NCI-H187 treated with DMSO at 0.1 percent for 48 hours (cell line): ENCODE measurements at regions not wholly inside any gene's neighbourhood (a gene's known extent, or its start where the extent isn't known, plus 50 kb on each side); places are given as distances from the start of the nearest gene placed in this dataset.

Source experiments
- DNase-seq: peaks from one replicate; lab custom pipeline; 2025; lab: John Stamatoyannopoulos, UW

DNA sequence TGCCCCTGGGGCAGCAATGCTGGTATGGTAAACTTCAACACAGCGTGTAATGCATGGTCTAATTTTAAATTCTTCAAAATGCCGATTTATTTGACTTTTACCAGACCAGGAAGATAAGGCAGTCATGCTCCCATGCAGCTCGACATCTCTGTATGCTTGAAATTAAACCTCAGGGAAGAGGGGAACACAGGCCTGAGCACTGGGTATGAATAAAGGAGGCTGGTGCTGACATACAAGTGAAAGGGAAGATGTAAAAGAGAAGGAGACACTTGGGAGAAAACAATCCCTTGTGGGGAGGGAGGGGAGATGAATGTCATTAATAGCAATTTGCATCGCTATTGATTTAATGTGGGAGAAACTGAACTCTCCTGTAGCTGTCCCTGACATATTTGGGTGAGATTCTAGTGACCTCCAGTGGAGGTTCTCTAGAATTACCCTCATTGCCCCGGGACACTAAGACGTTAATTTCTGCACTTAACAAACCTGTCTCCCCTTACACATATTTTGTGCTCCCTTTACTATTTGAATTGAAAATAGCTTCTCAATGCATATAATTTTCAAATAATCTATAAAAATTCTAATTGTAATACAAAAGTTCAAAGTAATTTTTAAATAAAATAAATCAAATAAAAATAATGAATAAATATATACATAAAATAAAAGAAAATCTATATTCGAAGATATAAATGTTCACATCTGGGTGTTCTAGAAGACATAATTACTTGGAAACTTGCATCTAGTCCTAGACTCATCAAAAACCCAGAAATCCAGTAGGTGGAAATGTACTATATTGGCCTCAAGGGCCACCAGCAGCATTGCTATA, 283.1 kb downstream of the LMX1A start:
- peak; percentile 84 for DNase-seq

DNA sequence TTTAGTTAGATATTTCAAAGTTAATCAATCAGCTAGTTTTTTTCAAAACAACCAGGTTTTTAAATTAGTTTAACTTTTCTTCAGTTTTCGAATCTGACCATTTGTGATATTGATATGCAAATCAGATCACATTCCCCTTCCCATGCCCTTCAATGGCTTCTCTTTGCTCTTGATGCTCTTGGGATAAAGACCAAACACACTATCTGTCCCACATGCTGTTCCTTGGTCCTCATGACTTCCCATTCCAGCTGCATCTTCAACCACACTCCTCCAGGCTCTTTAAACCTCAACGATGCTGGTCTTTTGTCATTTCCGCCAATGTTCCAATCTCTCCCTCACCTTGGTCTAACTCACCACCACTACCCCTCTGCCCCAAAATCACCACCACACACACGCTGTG, 285.8 kb downstream of the LMX1A start:
- DNase-seq, result no peak

DNA sequence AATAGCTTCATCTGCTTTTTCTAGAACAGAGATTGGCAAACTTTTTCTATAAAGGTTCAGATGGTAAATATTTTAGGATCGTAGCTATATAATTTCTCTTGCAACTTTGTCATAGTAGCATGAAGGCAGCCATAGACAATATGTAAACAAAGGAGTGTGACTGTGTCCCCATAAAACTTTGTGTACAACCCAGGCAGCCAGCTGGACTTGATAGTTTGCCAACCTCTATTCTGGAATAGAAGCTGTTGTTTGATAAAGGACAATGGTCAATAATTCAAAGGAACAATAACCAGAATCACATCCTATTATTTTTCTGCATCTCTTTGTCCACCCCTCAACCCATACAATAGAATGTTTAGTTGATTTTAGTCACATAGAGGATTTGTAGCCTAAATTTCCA, 286.7 kb downstream of the LMX1A start:
- DNase-seq, result no peak

DNA sequence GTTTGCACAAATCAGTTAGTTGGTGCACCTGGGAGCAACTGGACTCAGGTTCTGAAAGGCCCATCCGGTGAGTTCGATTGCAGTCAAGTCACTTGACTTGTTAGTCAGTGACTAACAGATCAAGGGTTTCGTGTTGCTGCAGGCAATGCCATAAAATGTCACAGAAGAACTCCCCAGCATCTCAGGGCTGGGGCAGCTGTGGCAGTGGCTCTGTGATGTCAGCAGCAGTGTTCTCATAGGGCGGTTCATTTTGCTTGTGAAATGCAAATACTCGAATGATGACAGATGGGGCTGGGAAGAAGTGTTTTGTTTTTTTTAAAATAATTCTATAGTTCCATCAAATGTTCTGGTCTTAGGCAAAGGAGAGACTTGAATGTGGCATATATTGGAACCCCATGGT, 287.8 kb downstream of the LMX1A start:
- no peak for DNase-seq

DNA sequence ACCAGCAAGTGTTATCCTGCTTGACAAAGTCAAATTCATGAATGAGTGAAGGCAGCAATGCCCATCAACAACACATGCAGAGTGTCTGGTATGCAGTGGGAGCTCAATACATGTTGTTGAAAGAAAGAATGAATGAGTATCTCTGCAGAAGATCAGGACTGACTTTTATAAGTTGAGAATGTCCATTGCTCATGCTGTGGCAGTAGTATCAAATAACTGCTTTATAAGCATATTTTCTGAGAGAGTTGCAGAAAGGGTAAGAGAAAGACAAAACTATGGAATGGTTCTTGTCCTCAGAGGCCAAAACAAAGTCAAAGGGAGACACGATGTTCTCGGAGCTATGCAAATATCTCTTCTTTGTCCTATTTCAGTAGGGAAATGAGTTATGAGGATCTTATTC, 288.7 kb downstream of the LMX1A start:
- no peak for DNase-seq

DNA sequence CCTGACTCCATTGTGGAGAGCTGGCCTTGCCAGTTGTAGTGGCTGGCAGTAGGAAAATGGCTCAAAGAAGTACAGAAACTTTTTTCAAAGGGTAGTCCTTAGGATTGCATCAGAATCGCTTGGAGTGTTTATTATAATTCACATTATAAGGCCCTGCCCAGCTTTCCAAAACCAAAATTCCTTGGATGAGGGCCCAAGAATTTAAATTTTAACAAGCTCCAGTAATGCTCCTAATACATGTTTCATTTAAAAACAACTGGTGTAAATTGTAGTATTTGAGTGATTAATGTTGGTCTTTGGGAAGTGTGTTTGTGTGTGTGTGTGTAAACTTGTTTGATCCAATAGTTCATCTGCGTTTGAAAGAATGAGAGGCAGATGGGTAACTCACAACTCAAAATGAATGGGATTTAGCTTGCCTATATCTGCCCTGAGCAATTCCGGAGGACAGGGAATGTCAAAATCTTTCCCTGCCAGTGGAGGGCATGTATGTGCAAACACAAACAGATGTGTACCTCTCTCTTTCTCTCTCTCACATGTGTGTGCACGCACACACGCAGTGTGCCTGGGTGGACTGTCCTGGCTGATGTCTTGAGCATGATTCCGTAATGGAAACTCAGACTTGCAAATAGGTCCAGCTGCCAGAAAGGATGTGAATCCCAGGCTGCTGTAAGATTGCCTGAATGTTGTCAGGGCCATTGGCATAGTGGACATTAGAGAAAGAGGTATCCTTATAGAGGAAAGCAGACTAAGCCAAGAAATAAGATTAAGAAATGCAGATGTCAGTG, 293.1 kb downstream of the LMX1A start:
- DNase-seq, result no peak

DNA sequence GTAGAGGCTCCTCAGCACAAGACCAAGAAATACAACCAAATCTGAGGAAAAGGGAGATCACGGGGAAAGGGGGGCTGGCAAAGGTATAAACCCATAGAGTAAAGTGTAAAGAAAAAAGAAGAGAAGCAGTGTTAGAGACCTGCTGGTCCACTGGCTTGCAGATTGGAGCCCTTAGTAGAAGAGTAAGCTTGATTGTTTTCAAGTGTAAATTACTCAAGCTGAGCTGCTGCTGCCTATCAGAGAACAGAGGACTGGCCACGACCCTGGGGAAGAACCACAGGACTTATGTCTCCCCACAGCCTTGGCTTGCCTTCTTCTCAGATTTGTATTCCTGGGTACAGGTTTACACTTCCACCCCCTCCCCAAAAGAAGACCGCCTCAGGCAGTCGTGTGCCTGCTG, 294.2 kb downstream of the LMX1A start:
- no peak for DNase-seq

DNA sequence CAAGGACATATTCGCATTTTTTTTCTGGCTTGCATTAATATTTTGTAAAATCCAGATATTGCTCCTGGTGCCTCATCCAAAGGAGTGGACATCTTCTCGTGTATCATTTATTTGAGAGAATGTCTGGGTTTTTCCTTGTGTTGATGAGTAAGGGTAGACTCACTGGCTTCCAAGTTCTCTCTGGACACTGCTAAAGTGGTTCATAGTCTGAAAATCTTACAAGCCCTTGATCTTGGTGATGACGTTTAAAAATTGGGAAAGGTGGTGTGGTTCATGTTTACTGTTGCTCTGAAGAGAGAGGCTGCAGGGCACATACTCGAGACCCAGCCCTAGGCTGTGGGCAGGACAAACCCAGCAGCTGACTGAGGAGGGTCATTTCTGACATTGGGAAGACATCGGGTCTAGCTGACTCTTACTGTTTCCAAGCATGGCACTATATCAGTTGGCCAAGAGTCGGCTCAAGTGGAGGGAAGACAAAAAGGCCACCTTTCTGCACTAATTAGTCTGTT, 296.2 kb downstream of the LMX1A start:
- no peak for DNase-seq

DNA sequence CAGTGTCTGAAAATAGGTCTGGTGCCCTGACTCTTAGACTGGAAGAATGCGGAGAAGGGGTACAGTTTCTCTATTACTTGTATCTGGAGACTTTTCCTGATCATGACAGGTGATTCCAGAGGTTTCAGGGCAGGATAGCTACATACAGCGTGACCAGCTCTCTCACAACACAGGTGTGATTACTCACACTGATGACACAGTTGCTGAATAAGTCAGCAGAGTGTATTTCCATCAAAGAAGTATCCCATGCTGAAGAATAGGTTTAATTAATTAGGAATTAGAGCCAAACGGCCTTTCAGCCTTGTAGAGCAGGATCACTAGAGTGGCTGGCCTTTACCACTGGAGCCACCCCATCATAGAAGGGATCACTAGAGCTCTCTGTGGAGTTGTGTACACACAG, 298.6 kb downstream of the LMX1A start:
- DNase-seq, result no peak

DNA sequence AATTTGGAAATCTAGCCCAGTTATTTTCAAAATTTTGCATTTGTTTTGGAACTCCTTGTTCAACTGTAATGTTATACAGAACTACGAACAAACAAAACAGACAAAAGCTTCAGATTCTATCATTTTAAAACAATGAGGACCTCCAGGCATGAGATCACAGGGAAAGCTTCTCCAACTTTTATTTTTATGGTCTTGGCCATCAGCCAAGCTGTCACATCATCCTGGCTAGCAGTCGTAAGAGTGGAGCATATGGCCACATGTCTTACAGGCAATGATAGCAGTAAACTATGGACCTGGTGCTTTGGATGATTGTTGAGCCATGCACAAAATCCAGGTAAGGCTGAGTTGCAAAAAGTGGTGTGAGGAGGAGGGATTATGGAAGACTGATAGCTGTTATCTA, 299.6 kb downstream of the LMX1A start:
- DNase-seq, result no peak

DNA sequence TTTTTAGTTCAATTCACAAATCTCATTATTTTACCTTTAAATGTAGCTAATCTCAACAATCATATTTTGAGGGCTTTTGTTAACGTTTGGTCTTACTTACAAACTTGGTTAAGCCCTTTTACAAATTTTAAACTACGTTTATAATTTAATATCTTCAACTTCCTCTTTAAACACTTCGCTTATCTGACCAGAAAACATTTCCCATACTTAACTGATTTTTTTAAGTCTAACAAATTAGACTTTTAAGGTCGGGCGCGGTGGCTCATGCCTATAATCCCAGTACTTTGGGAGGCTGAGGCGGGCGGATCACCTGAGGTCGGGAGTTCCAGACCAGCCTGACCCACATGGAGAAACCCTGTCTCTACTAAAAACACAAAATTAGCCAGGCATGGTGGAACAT, 300.9 kb downstream of the LMX1A start:
- no peak for DNase-seq

DNA sequence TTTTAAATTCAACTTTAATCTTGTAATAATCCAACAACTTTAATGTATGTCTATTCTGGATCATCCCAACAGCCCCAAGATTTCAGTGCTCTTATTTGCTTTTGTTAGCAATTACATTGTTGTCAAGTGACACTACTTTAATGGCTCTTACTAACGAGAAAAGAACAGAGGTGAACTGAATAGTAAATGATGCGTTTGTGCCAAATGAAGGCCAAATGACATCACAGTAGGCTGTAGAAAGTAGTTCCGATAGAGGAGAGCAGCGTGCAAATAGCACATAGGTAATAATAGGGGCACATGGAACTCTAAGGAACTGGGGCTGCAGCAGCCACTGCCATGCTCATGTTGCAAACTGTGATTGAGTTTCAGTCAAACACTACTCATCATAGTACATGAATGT, 301.9 kb downstream of the LMX1A start:
- no peak for DNase-seq

DNA sequence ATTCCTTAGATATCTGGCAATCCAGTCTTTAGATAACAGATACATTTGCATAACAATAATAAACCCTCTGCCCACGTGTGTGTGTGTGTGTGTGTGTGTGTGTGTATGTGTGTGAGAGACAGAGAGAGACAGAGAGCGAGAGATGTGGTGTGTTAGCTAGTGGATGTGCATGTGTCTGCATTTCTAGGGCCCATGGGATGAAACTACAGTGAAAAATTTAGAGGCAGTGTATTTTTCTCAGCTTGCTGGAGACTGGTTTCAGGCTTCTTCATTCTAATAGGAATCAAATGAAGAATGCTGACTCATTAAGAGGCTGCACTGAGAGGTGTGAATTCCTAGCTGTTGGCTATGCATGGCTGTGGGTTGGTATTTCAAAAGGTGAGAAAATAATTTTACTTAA, 303.2 kb downstream of the LMX1A start:
- no peak for DNase-seq

DNA sequence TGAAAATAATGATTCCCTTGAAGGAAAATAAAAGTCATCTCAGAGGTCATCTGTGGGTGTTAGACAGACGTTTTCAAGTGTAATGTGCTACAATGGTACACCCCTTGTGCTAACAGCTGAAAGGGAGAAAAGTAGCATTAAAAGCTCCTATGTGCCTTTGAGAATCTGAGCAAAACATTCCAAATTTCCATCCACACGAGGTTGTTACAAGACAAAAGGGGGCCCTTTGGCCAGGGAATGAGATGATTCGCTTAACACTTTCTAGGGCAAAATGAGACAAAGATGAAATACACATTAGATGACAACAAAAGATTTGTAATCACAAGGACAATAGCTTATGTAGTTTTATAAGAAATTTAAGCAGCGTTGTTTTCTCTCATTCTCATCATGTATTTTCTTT, 303.6 kb downstream of the LMX1A start:
- DNase-seq, result no peak

DNA sequence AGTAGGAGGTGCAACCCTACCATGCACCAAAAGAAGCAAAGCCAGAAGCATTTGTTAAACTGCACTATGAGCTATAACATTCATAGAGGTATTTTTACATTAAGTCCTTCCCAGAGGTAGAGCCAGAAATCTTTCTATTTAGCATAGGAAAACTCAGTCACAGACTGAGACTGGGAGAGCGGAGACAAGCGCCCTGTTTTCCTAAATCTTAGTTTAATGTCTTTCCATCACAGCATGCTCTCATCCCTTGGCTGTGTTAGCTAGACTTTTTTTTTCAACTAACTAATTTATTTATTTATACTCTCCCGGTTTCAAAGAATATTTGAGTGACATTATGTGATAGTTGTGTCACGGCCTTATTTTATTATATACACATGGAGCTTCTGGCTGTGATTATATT, 304.1 kb downstream of the LMX1A start:
- no peak for DNase-seq

DNA sequence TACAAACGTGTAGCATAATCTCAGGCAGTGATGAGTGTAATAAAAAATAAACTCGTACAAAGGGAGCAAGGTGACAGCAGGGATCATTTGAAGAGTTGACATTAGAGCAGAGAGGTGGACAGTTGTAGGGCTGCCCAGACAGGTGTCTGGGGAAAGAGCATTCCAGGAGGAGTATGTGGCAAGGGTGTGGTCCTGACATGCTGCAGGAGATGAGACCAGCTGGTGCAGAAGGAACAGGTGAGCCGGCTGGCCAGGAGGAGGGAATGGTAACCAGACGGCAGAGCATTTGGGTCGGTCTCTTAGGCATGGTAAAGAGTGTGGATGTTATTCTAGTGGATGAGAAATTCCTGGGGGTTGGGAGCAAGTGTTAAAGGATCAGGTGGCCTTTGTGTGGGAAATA, 306.3 kb downstream of the LMX1A start:
- no peak for DNase-seq

DNA sequence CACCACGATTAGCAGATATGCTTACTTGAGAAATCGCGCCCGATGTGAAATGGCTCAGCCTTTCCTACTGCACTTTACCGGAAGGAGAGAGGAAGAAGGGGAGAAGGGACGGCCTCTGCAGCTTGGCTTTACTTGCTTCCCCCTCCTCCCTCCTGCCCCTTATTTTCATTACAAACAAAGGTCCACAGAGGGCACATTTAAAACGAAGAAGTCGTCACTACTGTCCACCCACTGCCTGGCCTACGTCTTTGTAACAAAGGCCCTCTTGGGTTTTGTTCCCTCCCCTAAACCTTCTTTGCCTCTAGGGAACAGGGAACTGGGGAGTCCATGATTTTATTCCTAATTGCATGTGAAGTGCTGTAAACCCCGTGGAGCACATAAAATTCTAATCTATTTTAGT, 308.5 kb downstream of the LMX1A start:
- no peak for DNase-seq

DNA sequence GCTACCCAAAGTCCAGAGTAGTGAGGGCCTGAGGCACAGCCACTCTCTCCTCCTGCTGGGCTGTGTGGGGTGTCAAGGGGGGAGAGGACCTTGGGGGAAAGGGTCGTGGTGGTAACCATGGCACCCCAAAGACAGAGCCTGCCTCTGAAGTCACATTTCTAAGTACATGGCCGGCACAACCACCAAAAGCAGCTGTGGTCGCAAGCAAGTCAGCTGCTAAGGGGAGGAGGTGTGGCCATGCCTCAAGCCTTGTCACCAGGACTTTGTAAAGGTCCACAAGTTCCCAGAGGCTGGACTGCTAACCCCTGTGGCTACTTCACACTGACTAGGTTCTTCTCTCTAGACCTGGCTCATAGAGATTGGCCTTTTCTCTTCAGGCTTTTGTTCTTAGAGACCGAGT, 310.6 kb downstream of the LMX1A start:
- no peak for DNase-seq

DNA sequence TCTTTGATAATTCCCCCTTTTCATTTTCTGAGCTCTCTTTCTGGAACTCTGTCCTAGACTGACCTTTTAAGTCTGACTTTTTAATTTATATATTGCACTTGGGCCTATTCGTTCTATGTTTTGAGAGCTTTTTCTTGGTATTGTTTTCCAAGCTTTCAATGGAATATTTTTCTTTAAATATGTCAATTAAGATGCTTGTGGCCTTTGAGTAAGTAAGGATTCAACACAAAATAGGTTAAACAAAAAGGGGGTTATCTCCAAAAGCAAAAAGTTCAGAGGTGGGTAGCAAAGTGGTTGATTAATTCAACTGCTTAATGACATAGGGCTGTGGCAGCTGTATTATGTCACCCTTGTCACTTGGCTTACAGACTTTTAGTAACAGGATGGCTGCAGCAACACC, 315.9 kb downstream of the LMX1A start:
- DNase-seq, result no peak

DNA sequence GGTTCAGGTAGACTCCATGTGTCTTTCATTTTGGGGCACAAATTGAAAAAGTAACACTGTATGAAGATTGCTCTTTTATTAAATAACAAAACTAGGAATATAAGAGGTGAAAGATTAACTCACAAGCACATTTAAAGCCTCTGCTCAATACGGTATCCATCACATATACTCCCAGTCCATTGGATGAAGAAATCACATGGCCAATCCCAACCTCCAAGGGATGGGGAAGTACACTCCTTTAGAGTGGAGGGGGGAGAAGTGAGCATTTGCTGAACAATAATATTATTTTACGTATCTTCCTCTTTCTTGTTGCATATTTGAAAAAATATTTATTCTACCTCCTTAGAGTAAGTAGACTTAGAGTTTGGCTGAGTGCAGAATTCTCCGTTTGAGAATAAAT, 316.5 kb downstream of the LMX1A start:
- DNase-seq, result no peak

DNA sequence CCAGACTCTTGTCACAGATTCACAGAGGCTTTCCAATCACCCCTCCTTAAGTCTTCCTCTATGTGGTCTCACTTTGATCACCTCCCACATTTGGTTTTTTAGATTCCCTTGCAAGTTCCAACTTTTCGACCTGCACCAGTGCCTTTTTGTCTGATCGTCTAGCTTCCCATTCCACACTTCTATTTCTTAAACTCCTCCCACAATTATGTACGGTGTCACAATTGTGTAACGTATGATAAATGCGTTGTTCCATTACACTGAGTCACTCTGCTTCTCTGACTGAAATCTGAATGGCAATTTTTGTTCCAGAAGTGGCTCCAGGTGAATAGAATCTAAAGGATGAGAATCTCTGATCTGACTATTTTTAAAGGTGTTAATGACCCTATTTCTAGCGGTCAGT, 320.1 kb downstream of the LMX1A start:
- DNase-seq, result no peak

DNA sequence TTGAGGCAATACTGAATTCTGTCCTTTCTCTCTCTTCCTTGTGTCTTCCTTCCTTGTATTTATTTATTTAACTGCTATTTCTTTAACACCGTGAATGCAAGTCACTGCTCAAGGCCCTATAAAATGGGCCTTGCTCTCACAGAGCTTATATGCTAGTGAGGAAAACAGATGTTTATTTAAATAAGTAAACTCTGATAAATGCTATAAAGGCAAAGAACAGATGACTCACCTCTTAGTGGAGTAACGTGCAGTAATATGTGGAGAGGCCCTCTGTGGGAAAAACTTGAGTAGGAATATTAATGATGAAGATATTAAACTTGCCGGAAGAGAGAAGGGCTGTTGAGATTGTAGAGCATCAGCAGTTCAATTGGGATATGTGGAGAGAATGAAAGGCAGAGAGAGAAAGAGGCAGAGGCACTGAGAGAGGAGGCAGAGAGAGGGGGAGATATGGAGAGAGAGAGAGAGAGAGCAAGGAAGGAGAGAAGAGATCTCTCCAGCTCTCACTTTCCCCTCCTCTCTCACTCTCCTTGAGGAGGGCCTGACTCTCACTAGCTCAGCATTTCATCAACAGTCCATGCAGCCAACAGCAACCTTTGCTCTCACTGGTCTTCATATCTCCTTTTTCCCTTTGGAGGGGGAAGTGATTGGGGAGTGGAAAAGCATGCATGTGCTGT, 322.2 kb downstream of the LMX1A start:
- no peak for DNase-seq

DNA sequence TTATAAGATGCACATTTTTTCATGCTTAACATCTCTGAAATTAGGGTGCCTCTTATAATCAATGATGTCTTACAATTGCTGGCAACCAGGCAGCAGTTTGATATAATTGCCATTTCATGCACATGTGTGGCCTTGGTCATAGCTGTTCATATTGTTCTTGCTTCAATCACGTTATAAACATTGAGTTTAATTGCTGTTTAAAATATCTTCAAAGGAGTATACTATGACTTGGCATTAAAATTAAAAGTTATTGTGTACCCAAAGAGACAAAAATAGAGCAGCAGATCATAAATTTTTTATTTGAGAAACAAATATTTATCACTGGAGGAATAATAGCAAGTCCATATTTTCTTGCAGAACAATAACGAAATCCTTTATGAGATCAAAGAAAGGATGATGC, 325.5 kb downstream of the LMX1A start:
- no peak for DNase-seq
